ENCODE measurements at regions not wholly inside any gene's neighbourhood (a gene's known extent, or its start where the extent isn't known, plus 50 kb on each side); places are given as distances from the start of the nearest gene placed in this dataset.

GRCh38 chr17:77420095-77420803, 279.5 kb downstream of the SEC14L1 start:
- no peaks in the 10 kb centered on the region for H3K36me3 ChIP-seq (ENCODE audit: control insufficient read depth, insufficient read depth, low read length)
- H3K27me3 ChIP-seq (ENCODE audit: control insufficient read depth, insufficient read depth, low read length) = no peaks in the 10 kb centered on the region
- H3K9me3 ChIP-seq (ENCODE audit: control insufficient read depth, insufficient read depth, low read depth, low read length) = no peaks in the 10 kb centered on the region
- no peak overlapping the region for H3K27ac ChIP-seq (ENCODE audit: low read depth, low read length)
- no peak overlapping the region for H3K4me3 ChIP-seq (ENCODE audit: low read depth, low read length)
- no peak overlapping the region for H3K9ac ChIP-seq (ENCODE audit: low read length)
- peaks cover 56% of the 10 kb centered on the region for H3K4me1 ChIP-seq (ENCODE audit: control insufficient read depth, insufficient read depth, low read length)

GRCh38 chr17:77420804-77421629, 280.2 kb downstream of the SEC14L1 start:
- Histone ChIP-seq H3K4me1 (ENCODE audit: control insufficient read depth, insufficient read depth, low read length) (peaks cover 64% of the 10 kb centered on the region), H3K27ac (ENCODE audit: low read depth, low read length) (peak overlapping the region; percentile 8; the same call in 1 of the 2 replicates)

GRCh38 chr17:77421630-77421972, 280.8 kb downstream of the SEC14L1 start:
- peaks cover 70% of the 10 kb centered on the region for H3K4me1 ChIP-seq (ENCODE audit: control insufficient read depth, insufficient read depth, low read length)
- H3K4me3 ChIP-seq (ENCODE audit: low read depth, low read length) = peak overlapping the region; percentile 11; the same call in 1 of the 2 replicates
- peak overlapping the region; percentile 8; the same call in 1 of the 2 replicates for H3K27ac ChIP-seq (ENCODE audit: low read depth, low read length)
- H3K36me3 ChIP-seq (ENCODE audit: control insufficient read depth, insufficient read depth, low read length) = no peaks in the 10 kb centered on the region
- H3K9me3 ChIP-seq (ENCODE audit: control insufficient read depth, insufficient read depth, low read depth, low read length) = no peaks in the 10 kb centered on the region
- peak overlapping the region; percentile 21 for H3K9ac ChIP-seq (ENCODE audit: low read length)
- H3K27me3 ChIP-seq (ENCODE audit: control insufficient read depth, insufficient read depth, low read length) = no peaks in the 10 kb centered on the region

More at GRCh38 chr17:77420804-77421629, 280.2 kb downstream of the SEC14L1 start:
- H3K36me3 ChIP-seq (ENCODE audit: control insufficient read depth, insufficient read depth, low read length) = no peaks in the 10 kb centered on the region
- H3K27me3 ChIP-seq (ENCODE audit: control insufficient read depth, insufficient read depth, low read length) = no peaks in the 10 kb centered on the region
- peak overlapping the region; percentile 21 for H3K9ac ChIP-seq (ENCODE audit: low read length)
- no peaks in the 10 kb centered on the region for H3K9me3 ChIP-seq (ENCODE audit: control insufficient read depth, insufficient read depth, low read depth, low read length)
- peak overlapping the region; percentile 11; the same call in 1 of the 2 replicates for H3K4me3 ChIP-seq (ENCODE audit: low read depth, low read length)

DNA sequence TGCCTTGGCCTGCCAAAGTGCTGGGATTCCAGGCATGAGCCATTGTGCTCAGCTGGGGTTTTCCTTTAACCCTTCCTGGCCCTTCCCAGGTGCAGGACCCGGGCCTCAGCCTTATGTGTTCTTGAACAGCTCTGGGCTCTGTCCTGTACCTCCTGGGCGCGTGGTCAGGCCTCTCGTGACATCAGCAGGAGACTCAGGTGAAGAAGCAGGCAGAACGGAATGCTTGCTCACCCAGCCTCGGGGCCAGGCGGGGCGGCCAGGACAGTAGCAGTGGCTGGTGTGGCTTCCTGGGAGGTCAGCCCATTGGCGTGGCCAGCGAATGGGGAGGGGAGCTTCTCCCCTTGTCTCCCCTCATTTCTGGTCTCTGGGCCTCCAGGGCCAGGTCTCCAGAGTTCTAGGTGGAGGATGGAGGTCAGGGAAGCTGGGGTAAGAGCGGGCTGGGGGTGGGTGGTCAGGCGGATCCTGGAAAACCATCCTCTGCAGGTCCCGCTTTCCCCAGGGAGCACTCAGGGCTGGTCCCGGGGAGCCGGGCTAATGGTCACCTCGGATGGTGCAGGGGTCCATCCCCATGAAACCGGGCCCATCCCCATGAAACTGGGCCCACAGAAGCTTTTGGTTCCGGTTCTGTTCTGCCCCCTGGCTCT, 281.5 kb downstream of the SEC14L1 start:
- no peak overlapping the region for H3K9ac ChIP-seq (ENCODE audit: low read length)
- no peaks in the 10 kb centered on the region for H3K36me3 ChIP-seq (ENCODE audit: control insufficient read depth, insufficient read depth, low read length)
- H3K4me1 ChIP-seq (ENCODE audit: control insufficient read depth, insufficient read depth, low read length) = peaks cover 76% of the 10 kb centered on the region
- H3K27me3 ChIP-seq (ENCODE audit: control insufficient read depth, insufficient read depth, low read length) = no peaks in the 10 kb centered on the region
- no peak overlapping the region for H3K4me3 ChIP-seq (ENCODE audit: low read depth, low read length)
- H3K9me3 ChIP-seq (ENCODE audit: control insufficient read depth, insufficient read depth, low read depth, low read length) = no peaks in the 10 kb centered on the region
- peak overlapping the region; percentile 8 for H3K27ac ChIP-seq (ENCODE audit: low read depth, low read length)

GRCh38 chr17:77422748-77423113, 282.0 kb downstream of the SEC14L1 start:
- Histone ChIP-seq H3K9ac (ENCODE audit: low read length) (no peak overlapping the region), H3K27ac (ENCODE audit: low read depth, low read length) (peak overlapping the region; percentile 8; the same call in 1 of the 2 replicates), H3K4me1 (ENCODE audit: control insufficient read depth, insufficient read depth, low read length) (peaks cover 81% of the 10 kb centered on the region), H3K4me3 (ENCODE audit: low read depth, low read length) (no peak overlapping the region), H3K9me3 (ENCODE audit: control insufficient read depth, insufficient read depth, low read depth, low read length) (no peaks in the 10 kb centered on the region), H3K27me3 (ENCODE audit: control insufficient read depth, insufficient read depth, low read length) (no peaks in the 10 kb centered on the region), H3K36me3 (ENCODE audit: control insufficient read depth, insufficient read depth, low read length) (no peaks in the 10 kb centered on the region)

GRCh38 chr17:77423589-77424451, 283.1 kb downstream of the SEC14L1 start:
- H3K4me1 ChIP-seq (ENCODE audit: control insufficient read depth, insufficient read depth, low read length) = peaks cover 82% of the 10 kb centered on the region
- no peaks in the 10 kb centered on the region for H3K36me3 ChIP-seq (ENCODE audit: control insufficient read depth, insufficient read depth, low read length)
- peak overlapping the region; percentile 39; the same call in 1 of the 2 replicates for H3K27ac ChIP-seq (ENCODE audit: low read depth, low read length)
- H3K4me3 ChIP-seq (ENCODE audit: low read depth, low read length) = no peak overlapping the region
- H3K9me3 ChIP-seq (ENCODE audit: control insufficient read depth, insufficient read depth, low read depth, low read length) = no peaks in the 10 kb centered on the region
- H3K27me3 ChIP-seq (ENCODE audit: control insufficient read depth, insufficient read depth, low read length) = no peaks in the 10 kb centered on the region
- H3K9ac ChIP-seq (ENCODE audit: low read length) = no peak overlapping the region

- Histone ChIP-seq H3K9ac (ENCODE audit: low read length) (peak overlapping the region; percentile 38), H3K9me3 (ENCODE audit: control insufficient read depth, insufficient read depth, low read depth, low read length) (no peaks in the 10 kb centered on the region), H3K27ac (ENCODE audit: low read depth, low read length) (peak overlapping the region; percentile 73; the same call in 1 of the 2 replicates), H3K4me3 (ENCODE audit: low read depth, low read length) (no peak overlapping the region), H3K4me1 (ENCODE audit: control insufficient read depth, insufficient read depth, low read length) (peaks cover 82% of the 10 kb centered on the region), H3K36me3 (ENCODE audit: control insufficient read depth, insufficient read depth, low read length) (no peaks in the 10 kb centered on the region), H3K27me3 (ENCODE audit: control insufficient read depth, insufficient read depth, low read length) (no peaks in the 10 kb centered on the region)
Observed at GRCh38 chr17:77424585-77425344, 284.0 kb downstream of the SEC14L1 start.

DNA sequence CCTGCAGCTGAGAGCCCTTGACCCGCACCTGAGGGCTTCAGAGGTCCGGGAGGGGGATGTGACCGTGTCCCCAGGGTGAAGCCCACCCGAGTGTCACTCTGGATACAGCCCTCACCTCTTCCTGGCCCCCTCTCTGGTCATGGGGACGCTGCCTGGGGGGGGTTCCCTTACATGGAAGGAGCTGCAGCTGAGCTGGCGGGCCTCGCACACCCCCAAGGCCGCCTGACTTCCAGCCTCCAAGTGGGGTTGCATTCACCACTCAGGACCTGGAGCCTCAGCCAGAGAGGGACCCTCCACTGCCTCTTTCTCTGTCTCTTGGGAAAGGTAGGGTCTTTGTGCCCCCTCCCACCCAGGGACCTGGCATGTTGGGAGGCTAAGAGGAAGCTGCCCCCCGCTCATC, 284.6 kb downstream of the SEC14L1 start:
- Histone ChIP-seq H3K9ac (ENCODE audit: low read length) (peak overlapping the region; percentile 60), H3K27ac (ENCODE audit: low read depth, low read length) (peak overlapping the region; percentile 73; the same call in 1 of the 2 replicates), H3K4me1 (ENCODE audit: control insufficient read depth, insufficient read depth, low read length) (peaks cover 80% of the 10 kb centered on the region), H3K9me3 (ENCODE audit: control insufficient read depth, insufficient read depth, low read depth, low read length) (no peaks in the 10 kb centered on the region), H3K4me3 (ENCODE audit: low read depth, low read length) (no peak overlapping the region), H3K36me3 (ENCODE audit: control insufficient read depth, insufficient read depth, low read length) (no peaks in the 10 kb centered on the region), H3K27me3 (ENCODE audit: control insufficient read depth, insufficient read depth, low read length) (no peaks in the 10 kb centered on the region)

DNA sequence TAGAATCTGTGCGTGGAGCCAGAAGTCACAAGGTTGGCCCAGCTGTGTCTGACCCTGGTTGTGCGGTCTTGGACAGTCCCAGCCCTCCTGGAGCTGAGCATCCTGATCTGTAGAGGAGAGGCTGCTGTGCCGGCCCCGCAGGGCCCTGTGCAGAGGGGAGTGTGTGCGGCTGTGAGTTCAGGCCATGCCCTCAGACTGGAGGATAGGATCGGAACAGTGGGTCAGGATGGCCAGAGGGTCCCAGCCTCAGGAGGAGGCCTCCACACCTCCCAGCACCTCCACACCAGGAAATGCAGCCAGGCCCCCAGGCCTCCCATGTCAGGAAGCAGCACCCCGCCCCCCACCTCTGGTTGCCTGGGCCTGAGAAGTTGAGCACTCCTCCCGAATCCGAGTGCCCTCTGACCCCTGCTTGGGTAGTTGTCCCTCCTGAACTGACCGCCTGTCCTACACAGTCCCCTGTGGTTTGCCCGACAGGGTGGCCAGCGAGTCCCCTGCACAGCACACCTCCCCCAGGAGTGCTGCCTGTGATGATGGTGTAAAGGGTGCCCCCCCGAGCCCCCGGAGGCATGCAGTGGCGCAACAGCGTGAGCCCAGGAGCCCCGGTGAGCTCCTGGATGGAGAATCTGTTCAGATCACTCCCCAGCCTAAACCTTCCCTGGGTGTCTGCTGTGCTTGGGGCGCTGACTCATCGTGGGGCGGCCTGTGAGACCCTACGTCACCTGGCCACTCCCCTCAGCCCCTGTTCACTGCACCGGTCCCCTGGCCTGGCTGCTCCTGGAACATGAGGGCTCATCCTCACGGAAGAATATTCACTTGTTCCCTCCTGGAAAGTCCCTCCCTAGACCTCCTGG, 285.2 kb downstream of the SEC14L1 start:
- H3K27ac ChIP-seq (ENCODE audit: low read depth, low read length) = peak overlapping the region; percentile 73; the same call in 1 of the 2 replicates

More for the DNA sequence above, 285.2 kb downstream of the SEC14L1 start:
- Histone ChIP-seq H3K27me3 (ENCODE audit: control insufficient read depth, insufficient read depth, low read length) (no peaks in the 10 kb centered on the region), H3K9ac (ENCODE audit: low read length) (peak overlapping the region; percentile 60), H3K36me3 (ENCODE audit: control insufficient read depth, insufficient read depth, low read length) (no peaks in the 10 kb centered on the region), H3K4me3 (ENCODE audit: low read depth, low read length) (no peak overlapping the region), H3K4me1 (ENCODE audit: control insufficient read depth, insufficient read depth, low read length) (peaks cover 76% of the 10 kb centered on the region), H3K9me3 (ENCODE audit: control insufficient read depth, insufficient read depth, low read depth, low read length) (no peaks in the 10 kb centered on the region)
